GM18511 (cell line): ENCODE measurements at regions not wholly inside any gene's neighbourhood (a gene's known extent, or its start where the extent isn't known, plus 50 kb on each side); places are given as distances from the start of the nearest gene placed in this dataset.

ENCODE experiments used
- ATAC-seq: cut with Tn5 transposase; IDR thresholded peaks from one replicate; pipeline ENCODE4 v1.9.1; 2021; ENCODE audit warnings: mild to moderate bottlenecking, moderate library complexity; ENCODE audit not compliant: unreplicated experiment

GRCh38 chr11:107222431-107222830 lies 204.2 kb upstream of the GUCY1A2 start:
- no peak for ATAC-seq

DNA sequence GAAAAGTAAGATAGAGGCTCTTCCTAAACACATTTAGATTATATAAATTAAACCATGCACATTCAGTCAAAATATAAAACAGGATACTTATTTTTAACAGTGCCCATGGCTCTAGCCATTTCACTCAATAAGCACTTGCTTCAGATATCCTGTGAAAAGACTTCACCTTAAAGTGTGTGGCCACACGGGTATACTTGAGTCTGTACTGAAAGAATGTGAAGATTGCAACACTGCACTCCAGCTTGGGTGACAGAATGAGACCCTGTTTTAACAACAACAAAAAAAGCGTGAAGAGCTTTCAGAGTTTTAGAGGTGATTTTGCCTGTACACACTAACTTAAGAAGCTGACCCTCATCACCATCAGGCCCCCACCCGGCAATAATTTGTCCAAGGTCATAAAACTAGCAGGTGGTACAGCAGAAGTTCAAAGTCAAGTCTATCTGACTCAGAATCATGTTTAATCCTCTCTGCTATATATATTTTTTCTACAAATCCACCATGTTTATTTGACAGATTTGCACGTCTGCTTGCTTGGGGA lies 203.5 kb upstream of the GUCY1A2 start:
- no peak for ATAC-seq

DNA sequence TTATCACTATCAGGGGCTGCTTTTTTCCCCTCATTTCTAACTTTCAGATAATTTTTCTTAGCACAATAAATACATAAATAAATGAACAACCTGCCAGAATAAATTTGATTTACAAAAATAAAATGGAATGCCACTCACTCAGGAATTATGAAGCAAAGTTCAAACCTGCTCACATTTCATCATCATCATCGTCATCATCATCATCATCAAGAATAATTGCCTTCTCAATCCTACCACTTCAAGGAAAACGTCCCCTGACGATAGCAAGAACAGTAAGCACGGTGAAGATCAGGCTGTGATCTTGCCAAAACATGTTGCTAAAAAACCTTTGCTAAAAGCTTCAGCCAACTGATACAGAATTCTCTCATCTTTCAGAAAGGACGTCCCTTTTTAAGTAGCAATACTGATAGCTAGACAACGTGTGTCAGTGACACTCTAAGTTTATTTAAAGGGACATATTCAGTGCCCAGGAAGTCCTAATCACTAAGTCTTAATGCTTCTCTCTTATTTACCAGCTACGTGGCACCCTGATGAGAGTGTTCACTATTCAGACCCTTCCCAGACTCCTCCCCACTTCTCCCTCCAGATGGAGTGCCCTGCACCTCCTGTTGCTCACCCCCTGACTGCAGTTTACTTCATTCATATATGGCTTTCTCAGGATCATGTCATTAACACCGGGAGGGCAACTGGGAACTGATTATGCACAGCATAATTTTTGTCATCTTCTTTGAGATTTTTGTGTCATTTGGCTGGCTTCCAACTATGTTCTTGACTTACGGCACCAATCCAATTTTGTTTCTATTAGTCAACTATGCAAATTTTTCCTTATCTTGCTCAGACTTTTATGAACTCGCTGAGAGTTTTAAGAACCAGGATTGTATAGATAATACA lies 200.1 kb upstream of the GUCY1A2 start:
- no peak for ATAC-seq

DNA sequence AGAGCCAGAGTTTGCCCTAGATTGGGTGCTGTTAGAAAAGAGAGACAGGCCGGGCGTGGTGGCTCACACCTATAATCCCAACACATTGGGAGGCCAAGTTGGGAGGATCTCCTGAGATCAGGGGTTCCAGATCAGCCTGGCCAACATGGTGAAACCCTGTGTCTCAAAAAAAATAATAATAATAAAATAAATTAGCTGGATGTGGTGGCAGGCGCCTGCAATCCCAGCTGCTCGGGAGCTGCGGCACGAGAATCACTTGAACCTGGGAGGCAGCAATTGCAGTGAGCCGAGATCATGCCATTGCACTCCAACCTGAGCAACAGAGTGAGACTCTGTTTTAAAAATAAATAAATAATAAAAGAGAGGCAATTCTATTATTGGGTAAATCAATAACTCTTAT lies 199.2 kb upstream of the GUCY1A2 start:
- ATAC-seq = no peak

DNA sequence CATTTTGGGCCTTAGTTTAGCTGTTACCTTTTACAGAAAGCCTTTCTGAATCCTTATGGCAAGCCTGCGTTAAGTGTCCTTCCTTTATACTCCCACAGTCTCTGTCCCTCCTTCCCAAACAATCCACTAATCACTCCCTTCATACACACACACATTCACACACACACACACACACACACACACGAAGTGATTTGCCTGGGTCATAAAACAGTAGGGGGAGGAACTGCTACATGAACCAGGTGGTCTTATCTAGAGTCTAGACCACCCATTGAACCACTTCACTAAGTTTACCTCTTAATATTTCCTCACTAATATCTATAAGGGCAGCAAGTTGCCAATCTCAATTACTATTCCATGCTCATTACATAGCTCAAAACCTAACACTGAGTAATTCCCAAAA lies 196.7 kb upstream of the GUCY1A2 start:
- no peak for ATAC-seq

GRCh38 chr11:107203656-107204055 lies 185.4 kb upstream of the GUCY1A2 start:
- ATAC-seq = no peak

GRCh38 chr11:107202241-107202640 lies 184.0 kb upstream of the GUCY1A2 start:
- no peak for ATAC-seq

DNA sequence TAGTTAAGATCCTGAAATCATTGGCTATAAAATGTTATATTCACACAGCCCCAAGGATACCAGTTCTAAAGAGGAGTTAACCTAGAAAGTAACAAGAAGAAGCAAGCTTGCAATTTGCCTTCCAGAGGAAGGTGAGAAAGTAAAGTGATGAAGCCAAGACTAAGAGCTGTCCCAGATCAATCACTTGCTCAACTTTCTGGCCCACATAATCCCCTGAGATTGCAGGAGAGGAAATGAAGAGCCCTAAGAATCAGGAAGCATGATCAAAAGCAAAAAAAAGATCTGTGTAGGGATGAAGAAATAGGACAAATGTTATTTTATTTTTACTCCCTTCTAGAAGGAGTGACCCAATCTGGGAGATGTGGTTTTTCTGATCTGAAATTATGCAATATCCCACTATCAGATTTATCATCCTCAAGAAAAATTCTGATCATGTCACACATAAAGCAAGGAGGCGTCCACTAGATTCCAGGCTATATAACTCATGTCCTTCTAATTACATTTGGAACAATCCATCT lies 180.3 kb upstream of the GUCY1A2 start:
- ATAC-seq = no peak

GRCh38 chr11:107197932-107198331 lies 179.7 kb upstream of the GUCY1A2 start:
- ATAC-seq = no peak

GRCh38 chr11:107196732-107197131 lies 178.5 kb upstream of the GUCY1A2 start:
- no peak for ATAC-seq

GRCh38 chr11:107184986-107185385 lies 166.7 kb upstream of the GUCY1A2 start:
- ATAC-seq = no peak

DNA sequence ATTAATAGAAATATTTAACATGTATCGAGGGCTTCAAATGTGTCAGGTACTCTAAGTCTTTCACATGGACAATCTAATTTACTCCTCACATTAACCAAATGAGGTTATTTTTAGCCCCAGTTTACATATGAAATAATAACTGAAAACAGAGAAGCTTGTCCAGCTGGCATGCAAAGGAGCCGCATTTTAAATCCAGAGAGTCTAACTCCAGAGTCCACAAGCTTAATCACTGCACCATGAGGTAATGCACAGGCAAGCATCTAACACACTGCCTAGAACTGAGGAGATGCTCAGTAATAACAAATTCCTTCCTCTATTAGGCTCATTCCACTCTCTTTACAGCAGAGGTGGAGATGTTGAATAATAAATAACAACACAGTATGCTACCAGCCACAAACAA lies 165.7 kb upstream of the GUCY1A2 start:
- ATAC-seq = no peak

DNA sequence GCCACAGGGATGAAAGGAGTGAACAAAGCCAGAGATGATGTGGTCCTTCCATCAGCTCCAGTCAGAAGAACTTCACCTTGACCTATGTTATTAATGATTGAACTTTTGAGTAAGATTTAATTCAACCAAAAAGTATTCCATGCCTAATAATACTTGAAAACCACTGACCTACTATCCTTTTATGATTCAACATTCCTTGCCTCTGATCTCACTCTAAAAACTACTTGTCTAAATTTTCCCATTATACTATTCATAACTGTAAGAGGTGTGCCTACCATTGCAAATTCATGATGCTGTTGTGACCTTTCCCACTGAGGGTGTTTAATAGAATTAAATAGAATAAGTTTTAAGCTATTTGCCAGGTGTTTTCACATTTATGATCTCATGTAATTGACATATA lies 164.7 kb upstream of the GUCY1A2 start:
- ATAC-seq = no peak

GRCh38 chr11:107180236-107180635 lies 162.0 kb upstream of the GUCY1A2 start:
- ATAC-seq = no peak

GRCh38 chr11:107179829-107180228 lies 161.6 kb upstream of the GUCY1A2 start:
- no peak for ATAC-seq

GRCh38 chr11:107177106-107177477 lies 158.8 kb upstream of the GUCY1A2 start:
- no peak for ATAC-seq

DNA sequence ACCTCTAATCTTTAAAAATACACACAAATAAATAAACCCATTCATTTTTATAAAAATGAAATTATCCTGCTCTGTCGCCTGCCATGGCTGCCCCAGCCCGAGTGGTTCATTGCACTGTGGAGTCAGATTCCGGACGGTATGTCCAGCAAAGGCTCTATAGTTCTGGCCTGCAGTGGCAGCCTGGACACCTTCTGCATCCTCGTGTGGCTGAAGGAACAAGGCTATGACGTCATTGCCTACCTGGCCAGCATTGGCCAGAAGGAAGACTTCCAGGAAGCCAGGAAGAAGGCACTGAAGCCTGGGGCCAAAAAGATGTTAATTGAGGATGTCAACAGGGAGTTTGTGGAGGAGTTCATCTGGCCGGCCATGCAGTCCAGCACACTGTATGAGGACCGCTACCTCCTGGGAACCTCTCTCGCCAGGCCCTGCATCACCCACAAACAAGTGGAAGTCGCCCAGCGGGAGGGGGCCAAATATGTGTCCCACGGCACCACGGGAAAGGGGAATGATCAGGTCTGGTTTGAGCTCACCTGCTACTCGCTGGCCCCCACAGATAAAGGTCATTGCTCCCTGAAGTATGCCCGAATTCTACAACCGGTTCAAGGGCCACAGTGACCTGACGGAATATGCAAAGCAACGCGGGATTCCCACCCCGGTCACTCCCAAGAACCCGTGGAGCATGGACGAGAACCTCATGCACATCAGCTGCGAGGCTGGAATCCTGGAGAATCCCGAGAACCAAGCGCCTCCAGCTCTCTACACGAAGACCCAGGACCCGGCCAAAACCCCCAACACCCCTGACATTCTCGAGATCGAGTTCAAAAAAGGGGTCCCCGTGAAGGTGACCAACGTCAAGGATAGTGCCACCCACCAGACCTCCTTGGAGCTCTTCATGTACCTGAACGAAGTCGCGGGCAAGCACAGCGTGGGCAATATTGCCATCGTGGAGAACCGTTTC lies 158.2 kb upstream of the GUCY1A2 start:
- ATAC-seq = no peak

DNA sequence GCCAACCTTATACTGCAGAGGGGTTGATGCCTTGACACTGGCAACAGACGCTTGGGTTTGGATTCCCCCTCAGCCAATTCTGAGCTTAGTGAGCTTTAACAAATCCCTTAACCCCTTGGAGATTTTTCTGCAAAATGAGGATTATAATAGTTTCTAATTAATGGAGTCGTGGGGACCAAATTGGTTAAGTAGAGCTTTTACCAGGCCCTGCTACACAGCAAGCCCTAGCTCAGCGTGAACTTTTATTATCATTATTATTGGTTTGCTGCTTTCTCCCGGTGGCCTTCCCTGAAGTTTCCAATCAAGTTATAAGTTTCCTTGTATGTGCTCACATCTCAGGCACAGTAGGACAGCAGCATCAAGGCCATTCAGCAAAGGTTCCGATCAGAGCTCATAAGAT lies 156.6 kb upstream of the GUCY1A2 start:
- no peak for ATAC-seq

DNA sequence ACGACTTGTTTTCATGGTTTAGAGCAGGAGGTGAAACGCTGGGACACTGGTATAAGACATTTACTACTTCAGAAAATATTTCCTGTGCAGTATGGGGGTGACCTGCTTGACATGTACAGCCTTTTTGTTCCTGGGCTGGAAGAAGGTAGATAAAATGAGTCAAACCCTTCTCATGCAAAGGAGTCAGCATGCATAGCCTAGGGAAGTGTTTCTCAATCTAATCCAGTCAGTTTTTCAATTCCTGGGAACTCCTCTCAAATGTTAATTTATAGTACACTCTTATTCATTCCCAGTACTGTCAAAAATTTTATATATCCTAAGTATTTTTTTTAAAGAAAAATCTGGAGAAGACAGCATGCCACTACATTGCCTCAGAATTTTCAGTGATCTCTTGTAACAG lies 154.7 kb upstream of the GUCY1A2 start:
- ATAC-seq = no peak

- no peak for ATAC-seq
Measured at GRCh38 chr11:107157809-107158187, 139.5 kb upstream of the GUCY1A2 start.

- ATAC-seq = no peak
Measured at GRCh38 chr11:107157146-107157808, 139.0 kb upstream of the GUCY1A2 start.
